AG04450 (cell line): ENCODE measurements at regions not wholly inside any gene's neighbourhood (a gene's known extent, or its start where the extent isn't known, plus 50 kb on each side); places are given as distances from the start of the nearest gene placed in this dataset.

Source experiments
- CTCF ChIA-PET: fragments of 300-600, 350-600 bp; formaldehyde crosslinking; extraction: SDS; loops from one replicate; lab custom pipeline; 2022; ENCODE audit warnings: antibody characterized with exemption, inconsistent platforms; lab: Charles Lee
- POLR2A ChIA-PET: fragments of 350-600 bp; formaldehyde crosslinking; extraction: SDS; loops from one replicate; lab custom pipeline; 2021; ENCODE audit warnings: antibody characterized with exemption, inconsistent platforms; lab: Yijun Ruan, JAX
- DNase-seq: peaks from one replicate; pipeline ENCODE4 v3.0.0-alpha.2; 2011; ENCODE audit warnings: low read depth, low spot score
- H3K27ac ChIP-seq: one replicate; pipeline ENCODE4 v1.5.1; 2012; ENCODE audit warnings: low read depth, low read length, control low read depth
- H3K27me3 ChIP-seq: one replicate; pipeline ENCODE4 v1.6.0; 2012; ENCODE audit warnings: low read length; ENCODE audit not compliant: control insufficient read depth, insufficient read depth
- H3K4me3 ChIP-seq: 2 replicates; pipeline ENCODE4 v1.5.1; 2011; ENCODE audit warnings: mild to moderate bottlenecking, low read depth, low read length, control low read depth
- H3K9me3 ChIP-seq: 2 replicates; pipeline ENCODE4 v1.5.1; 2012; ENCODE audit warnings: low read length; ENCODE audit not compliant: control insufficient read depth, insufficient read depth
- TF ChIP-seq, protein P1 (sequence below): IDR thresholded peaks from 2 replicates; pipeline ENCODE4 v1.5.1; 2011; ENCODE audit warnings: low read depth, low read length, control low read depth, inconsistent platforms

DNA sequence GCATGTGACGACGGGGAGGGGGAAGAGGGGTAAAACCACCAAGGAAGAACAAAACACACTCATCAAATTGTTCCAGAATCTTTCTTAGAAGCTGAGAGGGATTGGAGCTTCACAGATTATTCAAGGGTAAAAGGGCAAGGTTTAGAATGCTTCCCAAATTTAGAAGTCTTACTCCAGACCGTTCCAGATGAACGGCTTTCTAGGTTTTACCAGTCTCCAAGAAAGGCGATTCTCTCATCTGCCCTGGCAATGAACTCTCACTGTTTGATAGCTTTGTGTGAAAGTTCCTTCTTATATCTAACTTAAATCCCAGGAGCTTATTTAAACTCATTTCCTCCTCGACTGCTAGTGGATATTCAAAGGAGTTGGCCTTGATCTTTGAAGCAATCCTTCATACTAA lies 124.3 kb upstream of the PRICKLE2 start:
- no peak for DNase-seq
- Histone ChIP-seq H3K4me3 (no peak overlapping the region), H3K27me3 (no peaks in the 10 kb centered on the region), H3K27ac (no peak overlapping the region), H3K9me3 (no peaks in the 10 kb centered on the region)
- CTCF ChIA-PET = interaction anchor here (0.7 kb wide), 1 partner anchor 311 kb away, joined by 3 read pairs; no protein-coding TSS in a partner anchor
- TF ChIP-seq, protein P1, sequence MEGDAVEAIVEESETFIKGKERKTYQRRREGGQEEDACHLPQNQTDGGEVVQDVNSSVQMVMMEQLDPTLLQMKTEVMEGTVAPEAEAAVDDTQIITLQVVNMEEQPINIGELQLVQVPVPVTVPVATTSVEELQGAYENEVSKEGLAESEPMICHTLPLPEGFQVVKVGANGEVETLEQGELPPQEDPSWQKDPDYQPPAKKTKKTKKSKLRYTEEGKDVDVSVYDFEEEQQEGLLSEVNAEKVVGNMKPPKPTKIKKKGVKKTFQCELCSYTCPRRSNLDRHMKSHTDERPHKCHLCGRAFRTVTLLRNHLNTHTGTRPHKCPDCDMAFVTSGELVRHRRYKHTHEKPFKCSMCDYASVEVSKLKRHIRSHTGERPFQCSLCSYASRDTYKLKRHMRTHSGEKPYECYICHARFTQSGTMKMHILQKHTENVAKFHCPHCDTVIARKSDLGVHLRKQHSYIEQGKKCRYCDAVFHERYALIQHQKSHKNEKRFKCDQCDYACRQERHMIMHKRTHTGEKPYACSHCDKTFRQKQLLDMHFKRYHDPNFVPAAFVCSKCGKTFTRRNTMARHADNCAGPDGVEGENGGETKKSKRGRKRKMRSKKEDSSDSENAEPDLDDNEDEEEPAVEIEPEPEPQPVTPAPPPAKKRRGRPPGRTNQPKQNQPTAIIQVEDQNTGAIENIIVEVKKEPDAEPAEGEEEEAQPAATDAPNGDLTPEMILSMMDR = 0 out of 2 replicates have a peak, but pooled peaks have one; percentile 3
- POLR2A ChIA-PET = no interaction called here

DNA sequence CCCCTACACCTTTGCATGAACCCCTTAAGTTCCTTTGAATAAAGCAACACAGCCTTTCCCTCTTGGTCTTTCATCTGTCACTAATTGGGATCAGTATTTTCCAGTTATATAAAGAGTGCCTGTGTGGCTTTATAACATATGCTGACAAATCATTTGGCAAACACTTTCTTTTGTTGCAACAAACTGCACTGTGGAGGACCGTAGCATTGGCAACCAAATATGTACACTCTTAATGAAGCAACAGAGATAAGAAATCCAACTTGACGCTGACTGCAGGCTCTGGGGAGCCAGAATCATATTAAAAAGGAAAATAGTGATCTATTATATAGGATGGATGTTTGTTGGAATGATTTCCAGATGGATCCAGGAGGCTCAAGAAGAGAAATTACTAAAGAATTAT lies 120.1 kb upstream of the PRICKLE2 start:
- Histone ChIP-seq H3K27ac (peak overlapping the region; percentile 83), H3K4me3 (no peak overlapping the region), H3K9me3 (no peaks in the 10 kb centered on the region), H3K27me3 (no peaks in the 10 kb centered on the region)
- peak; percentile 36 for DNase-seq
- ChIA-PET POLR2A (interaction anchor here (0.9 to 1.1 kb wide), 2 partner anchors 24 to 79 kb away, joined by 3 to 8 read pairs; no protein-coding TSS in a partner anchor), CTCF (no interaction called here)
- TF ChIP-seq, protein P1 = no peak

- H3K27me3 ChIP-seq = no peaks in the 10 kb centered on the region
- H3K27ac ChIP-seq = peak overlapping the region; percentile 83
- ChIA-PET POLR2A (interaction anchor here (0.9 to 1.1 kb wide), 2 partner anchors 23 to 78 kb away, joined by 3 to 8 read pairs; no protein-coding TSS in a partner anchor), CTCF (interaction anchor here (1.6 kb wide), 1 partner anchor 140 kb away, joined by 3 read pairs; no protein-coding TSS in a partner anchor)
- no peak overlapping the region for H3K4me3 ChIP-seq
- peak; percentile 52 for DNase-seq
- TF ChIP-seq, protein P1 = no peak
- H3K9me3 ChIP-seq = no peaks in the 10 kb centered on the region
These were observed 119.5 kb upstream of the PRICKLE2 start for GRCh38 chr3:64344721-64345207.

- no peak for DNase-seq
- Histone ChIP-seq H3K27me3 (no peaks in the 10 kb centered on the region), H3K27ac (peak overlapping the region; percentile 83), H3K9me3 (no peaks in the 10 kb centered on the region), H3K4me3 (no peak overlapping the region)
- ChIA-PET CTCF (interaction anchor here (0.6 to 1.6 kb wide), 5 partner anchors 12 to 141 kb away, joined by 3 to 5 read pairs (median 3); no protein-coding TSS in a partner anchor), POLR2A (interaction anchor here (0.6 to 1.1 kb wide), 4 partner anchors 11 to 100 kb away, joined by 3 to 5 read pairs (median 4); no protein-coding TSS in a partner anchor)
- TF ChIP-seq, protein P1 = no peak
These were observed 118.6 kb upstream of the PRICKLE2 start for GRCh38 chr3:64343689-64344430.
